ENCODE measurements at regions not wholly inside any gene's neighbourhood (a gene's known extent, or its start where the extent isn't known, plus 50 kb on each side); places are given as distances from the start of the nearest gene placed in this dataset.
"Not testable (repeated sequence)": the region's sequence is repeated elsewhere in the genome, so short reads cannot be mapped to it uniquely, and the experiment has no call there.

- H3K27ac Mint-ChIP-seq; H3K9me3 Mint-ChIP-seq; H3K4me1 Mint-ChIP-seq (ENCODE audit: low read depth in 2 of 2); H3K36me3 Mint-ChIP-seq (ENCODE audit: insufficient read depth); ATAC-seq (replicated peaks); H3K4me3 Mint-ChIP-seq; H3K27me3 Mint-ChIP-seq; DNase-seq: not testable (repeated sequence)
These were observed 53.0 kb upstream of the C1QTNF3 start for GRCh38 chr5:34096033-34096432.

GRCh38 chr5:34099891-34100290, 56.9 kb upstream of the C1QTNF3 start:
- not testable (repeated sequence) for H3K27ac Mint-ChIP-seq; H3K27me3 Mint-ChIP-seq; ATAC-seq (replicated peaks); H3K4me1 Mint-ChIP-seq (ENCODE audit: low read depth in 2 of 2); DNase-seq; H3K36me3 Mint-ChIP-seq (ENCODE audit: insufficient read depth); H3K4me3 Mint-ChIP-seq; H3K9me3 Mint-ChIP-seq

DNA sequence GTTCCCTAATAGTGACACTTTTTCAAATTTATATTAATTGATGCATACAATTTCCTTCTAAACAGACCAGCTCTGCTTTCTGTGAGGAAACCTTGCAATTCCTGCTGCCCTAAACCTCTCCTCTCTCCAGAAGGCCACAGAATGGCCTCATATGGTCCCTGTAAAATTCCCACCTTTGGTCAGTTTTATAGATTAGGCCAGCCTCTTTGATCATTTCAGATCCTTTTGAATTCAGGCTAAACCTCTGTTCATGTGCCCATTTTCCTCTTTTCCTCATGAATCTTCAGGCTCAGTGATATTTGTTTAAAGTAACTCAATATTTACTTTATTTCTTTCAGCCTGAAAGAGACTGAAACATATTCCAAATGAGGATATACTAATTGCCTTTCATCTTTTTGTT, 58.6 kb upstream of the C1QTNF3 start:
- H3K9me3 Mint-ChIP-seq; DNase-seq; ATAC-seq (replicated peaks); H3K4me1 Mint-ChIP-seq (ENCODE audit: low read depth in 2 of 2); H3K36me3 Mint-ChIP-seq (ENCODE audit: insufficient read depth); H3K27me3 Mint-ChIP-seq; H3K4me3 Mint-ChIP-seq; H3K27ac Mint-ChIP-seq: not testable (repeated sequence)

- not testable (repeated sequence) for DNase-seq; H3K9me3 Mint-ChIP-seq; H3K4me3 Mint-ChIP-seq; H3K27me3 Mint-ChIP-seq; H3K36me3 Mint-ChIP-seq (ENCODE audit: insufficient read depth); H3K27ac Mint-ChIP-seq; H3K4me1 Mint-ChIP-seq (ENCODE audit: low read depth in 2 of 2); ATAC-seq (replicated peaks)
These were observed 65.9 kb upstream of the C1QTNF3 start for GRCh38 chr5:34108897-34109296.

DNA sequence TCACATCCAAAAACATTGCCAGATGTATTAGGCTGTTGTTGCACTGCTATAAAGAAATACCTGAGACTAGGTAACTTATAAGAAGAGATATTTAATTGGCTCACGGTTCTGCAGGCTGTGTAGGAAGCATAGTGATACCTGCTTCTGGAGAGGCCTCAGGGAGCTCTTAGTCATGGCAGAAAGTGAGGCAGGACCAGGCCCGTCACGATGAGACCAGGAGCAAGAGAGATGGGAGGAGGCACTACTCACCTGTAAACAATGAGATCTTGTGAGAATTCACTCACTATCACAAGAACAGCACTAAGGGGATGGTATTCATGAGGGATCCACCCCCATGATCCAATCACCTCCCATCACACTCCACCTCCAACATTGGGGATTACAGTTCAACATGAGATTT, 81.3 kb upstream of the C1QTNF3 start:
- ATAC-seq (replicated peaks); H3K27me3 Mint-ChIP-seq; H3K9me3 Mint-ChIP-seq; H3K27ac Mint-ChIP-seq; H3K4me3 Mint-ChIP-seq; H3K4me1 Mint-ChIP-seq (ENCODE audit: low read depth in 2 of 2); H3K36me3 Mint-ChIP-seq (ENCODE audit: insufficient read depth); DNase-seq: not testable (repeated sequence)

- H3K27me3 Mint-ChIP-seq; ATAC-seq (replicated peaks); DNase-seq; H3K27ac Mint-ChIP-seq; H3K4me1 Mint-ChIP-seq (ENCODE audit: low read depth in 2 of 2); H3K36me3 Mint-ChIP-seq (ENCODE audit: insufficient read depth); H3K9me3 Mint-ChIP-seq; H3K4me3 Mint-ChIP-seq: not testable (repeated sequence)
These were observed 82.3 kb upstream of the C1QTNF3 start for GRCh38 chr5:34125354-34125753.

- not testable (repeated sequence) for H3K27ac Mint-ChIP-seq; H3K36me3 Mint-ChIP-seq (ENCODE audit: insufficient read depth); H3K27me3 Mint-ChIP-seq; ATAC-seq (replicated peaks); H3K4me3 Mint-ChIP-seq; DNase-seq; H3K9me3 Mint-ChIP-seq; H3K4me1 Mint-ChIP-seq (ENCODE audit: low read depth in 2 of 2)
These were observed 83.7 kb upstream of the C1QTNF3 start for GRCh38 chr5:34126741-34127140.

DNA sequence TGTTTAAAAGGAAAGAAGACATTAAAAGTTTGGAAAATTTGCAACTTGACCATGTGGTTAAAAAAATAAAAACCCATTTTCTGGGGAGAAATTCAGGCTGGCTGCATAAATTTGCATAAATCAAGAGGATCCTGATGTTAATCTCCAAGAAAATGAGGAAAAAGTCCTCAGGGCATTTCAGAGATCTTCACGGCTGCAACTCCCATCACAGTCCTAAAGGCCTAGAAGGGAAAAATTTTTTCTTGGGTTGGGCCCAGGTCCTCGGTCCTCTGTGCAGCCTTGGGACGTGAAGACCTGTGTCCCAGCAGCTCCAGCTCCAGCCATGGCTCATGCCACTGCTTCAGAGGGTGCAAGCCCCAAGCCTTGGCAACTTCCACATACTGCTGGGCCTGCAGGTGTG, 84.8 kb upstream of the C1QTNF3 start:
- ATAC-seq (replicated peaks); H3K4me1 Mint-ChIP-seq (ENCODE audit: low read depth in 2 of 2); H3K27ac Mint-ChIP-seq; H3K27me3 Mint-ChIP-seq; H3K9me3 Mint-ChIP-seq; DNase-seq; H3K4me3 Mint-ChIP-seq; H3K36me3 Mint-ChIP-seq (ENCODE audit: insufficient read depth): not testable (repeated sequence)

DNA sequence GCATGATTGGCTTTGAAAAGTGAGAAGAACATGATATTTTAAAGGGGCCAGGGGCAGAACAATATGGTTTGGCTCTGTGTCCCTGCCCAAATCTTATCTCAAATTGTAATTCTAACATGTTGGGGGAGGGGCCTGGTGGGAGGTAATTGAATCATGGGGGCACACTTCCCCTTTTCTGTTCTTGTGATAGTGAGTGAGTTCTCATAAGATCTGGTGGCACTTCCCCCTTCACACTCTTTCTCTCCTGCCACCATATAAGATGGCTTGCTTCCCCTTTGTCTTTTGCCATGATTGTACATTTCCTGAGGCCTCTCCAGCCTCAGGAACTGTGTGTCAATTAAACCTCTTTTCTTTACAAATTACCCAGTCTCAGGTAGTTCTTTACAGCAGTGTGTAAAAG, 85.9 kb upstream of the C1QTNF3 start:
- H3K4me1 Mint-ChIP-seq (ENCODE audit: low read depth in 2 of 2); H3K27ac Mint-ChIP-seq; H3K9me3 Mint-ChIP-seq; H3K36me3 Mint-ChIP-seq (ENCODE audit: insufficient read depth); H3K27me3 Mint-ChIP-seq; ATAC-seq (replicated peaks); DNase-seq; H3K4me3 Mint-ChIP-seq: not testable (repeated sequence)

DNA sequence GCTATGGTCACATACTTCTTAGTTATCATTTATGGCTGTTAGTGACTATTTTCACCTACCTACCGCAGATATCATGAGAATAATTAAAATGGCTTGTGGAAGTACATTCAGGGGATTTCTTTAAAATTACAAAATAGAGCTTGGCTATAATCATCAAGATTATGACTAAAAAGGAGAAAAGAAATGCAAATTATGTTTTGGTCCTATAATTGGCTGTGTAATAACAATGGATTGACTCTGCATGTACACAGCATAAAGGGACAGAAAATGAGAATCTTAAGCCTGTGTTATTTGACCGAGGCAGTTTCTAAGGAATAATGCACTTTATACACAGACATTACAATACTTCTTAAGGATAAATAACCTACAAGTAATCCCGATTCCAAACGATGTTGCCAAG, 112.0 kb upstream of the C1QTNF3 start:
- not testable (repeated sequence) for H3K9me3 Mint-ChIP-seq; H3K27me3 Mint-ChIP-seq; DNase-seq; H3K4me1 Mint-ChIP-seq (ENCODE audit: low read depth in 2 of 2); H3K27ac Mint-ChIP-seq; H3K4me3 Mint-ChIP-seq; H3K36me3 Mint-ChIP-seq (ENCODE audit: insufficient read depth); ATAC-seq (replicated peaks)

DNA sequence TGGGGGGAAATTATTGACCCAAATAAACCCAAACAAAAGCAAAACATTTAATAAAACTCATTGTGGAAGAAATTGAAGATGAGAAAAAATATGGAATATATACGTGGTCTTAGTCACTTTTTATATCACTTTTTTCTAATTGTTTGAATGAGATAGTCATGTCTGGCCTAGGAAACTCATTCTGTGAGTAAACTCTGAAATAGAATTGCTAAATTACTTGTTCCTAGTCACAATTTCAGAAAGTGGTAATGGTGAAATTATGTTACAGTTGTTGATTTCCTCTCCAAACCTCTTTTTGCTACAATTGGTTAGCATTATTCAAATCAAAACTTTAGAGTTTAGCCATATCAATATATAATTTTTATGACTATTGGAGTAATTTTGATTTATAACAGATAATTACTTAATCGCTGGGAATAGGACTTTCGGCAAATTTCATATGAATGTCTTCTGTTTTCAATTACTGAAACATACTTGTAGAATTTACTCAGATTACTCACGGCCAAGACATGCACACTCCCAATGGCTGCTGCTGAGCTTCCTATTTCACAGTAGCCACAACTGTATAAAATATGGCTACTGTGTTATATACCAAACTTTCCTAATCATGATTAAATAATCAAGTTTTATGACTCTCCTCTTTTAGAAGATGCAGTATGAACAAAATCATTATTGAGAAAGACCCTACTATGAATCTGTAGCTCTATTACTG, 113.8 kb upstream of the C1QTNF3 start:
- not testable (repeated sequence) for H3K27ac Mint-ChIP-seq; DNase-seq; H3K4me3 Mint-ChIP-seq; H3K9me3 Mint-ChIP-seq; H3K27me3 Mint-ChIP-seq; H3K4me1 Mint-ChIP-seq (ENCODE audit: low read depth in 2 of 2); ATAC-seq (replicated peaks); H3K36me3 Mint-ChIP-seq (ENCODE audit: insufficient read depth)

DNA sequence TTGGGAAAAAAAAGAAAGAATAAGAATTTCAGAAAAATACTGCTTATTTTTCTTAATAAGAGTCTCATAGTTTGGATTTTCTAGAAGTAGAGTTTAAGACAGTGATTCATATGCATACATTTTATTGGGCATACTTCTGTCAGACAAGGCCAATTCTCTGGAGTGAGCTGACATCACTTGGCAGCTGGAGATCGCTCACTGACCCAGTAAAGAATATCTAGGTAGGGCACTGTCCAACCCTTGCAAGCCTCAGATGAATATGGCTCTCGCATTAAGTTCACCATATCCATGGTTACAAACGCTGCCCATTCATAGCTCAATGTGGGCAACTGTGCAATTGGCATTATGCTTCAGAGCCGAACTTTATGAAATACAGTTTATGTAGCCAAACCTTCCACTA, 117.9 kb upstream of the C1QTNF3 start:
- not testable (repeated sequence) for H3K27me3 Mint-ChIP-seq; H3K4me1 Mint-ChIP-seq (ENCODE audit: low read depth in 2 of 2); H3K4me3 Mint-ChIP-seq; H3K36me3 Mint-ChIP-seq (ENCODE audit: insufficient read depth); H3K9me3 Mint-ChIP-seq; H3K27ac Mint-ChIP-seq; ATAC-seq (replicated peaks); DNase-seq

GRCh38 chr5:34171398-34171797, 128.4 kb upstream of the C1QTNF3 start:
- not testable (repeated sequence) for ATAC-seq (replicated peaks); H3K4me1 Mint-ChIP-seq (ENCODE audit: low read depth in 2 of 2); H3K27ac Mint-ChIP-seq; DNase-seq; H3K27me3 Mint-ChIP-seq; H3K9me3 Mint-ChIP-seq; H3K4me3 Mint-ChIP-seq
- peaks cover 16% of the 10 kb centered on the region for H3K36me3 Mint-ChIP-seq (ENCODE audit: insufficient read depth)

GRCh38 chr5:34179453-34180190, 136.6 kb upstream of the C1QTNF3 start:
- peak overlapping the region; percentile 1 to 2 for H3K27ac Mint-ChIP-seq

More at GRCh38 chr5:34179453-34180190, 136.6 kb upstream of the C1QTNF3 start:
- H3K36me3 Mint-ChIP-seq (ENCODE audit: insufficient read depth), result peaks cover 32% of the 10 kb centered on the region
- H3K4me3 Mint-ChIP-seq; H3K9me3 Mint-ChIP-seq; H3K27me3 Mint-ChIP-seq; H3K4me1 Mint-ChIP-seq (ENCODE audit: low read depth in 2 of 2); ATAC-seq (replicated peaks): not testable (repeated sequence)
- peak in 1 of 3 experiments; percentile 11 for DNase-seq

Data from effector memory CD8-positive, alpha-beta T cell (primary cell).